OCI-LY7 (cell line): ENCODE measurements at regions not wholly inside any gene's neighbourhood (a gene's known extent, or its start where the extent isn't known, plus 50 kb on each side); places are given as distances from the start of the nearest gene placed in this dataset.

Source experiments
- BruUV-seq: library from RNA; stranded (reverse); fragments of 400-500 nt; replicated peaks from 2 replicates; lab custom pipeline; 2021; lab: Mats Ljungman, UMichigan
- CTCF ChIA-PET: fragments of 300-600 bp; sonication (Branson Sonifier 250); formaldehyde crosslinking; loops from one replicate; lab custom pipeline; 2022; ENCODE audit warnings: antibody characterized with exemption; ENCODE audit not compliant: unreplicated experiment; lab: Charles Lee
- POLR2A ChIA-PET: fragments of 300-600 bp; sonication (Branson Sonifier 250); formaldehyde crosslinking; loops from one replicate; lab custom pipeline; 2022; ENCODE audit warnings: antibody characterized with exemption; lab: Charles Lee
- DNase-seq: peaks from one replicate; pipeline ENCODE4 v3.0.0-alpha.2; 2015; ENCODE audit warnings: low spot score
- H2AFZ ChIP-seq: fragments of 200-600 bp; sonication (generic), shearing (Covaris generic); 2 replicates; pipeline ENCODE4 v1.6.1; 2014; ENCODE audit warnings: mild to moderate bottlenecking, antibody characterized with exemption, low read length, moderate library complexity
- H3K27ac ChIP-seq: fragments of 200-600 bp; sonication (generic); 2 replicates; pipeline ENCODE4 v1.5.1; 2014; ENCODE audit warnings: mixed run types, low read depth, mild to moderate bottlenecking, moderate library complexity, low read length, inconsistent platforms; ENCODE audit not compliant: poor library complexity, severe bottlenecking
- H3K36me3 ChIP-seq: fragments of 200-600 bp; sonication (generic); 2 replicates; pipeline ENCODE4 v1.6.1; 2014; ENCODE audit warnings: mild to moderate bottlenecking, antibody characterized with exemption, low read length, moderate library complexity, mixed read lengths; ENCODE audit not compliant: insufficient read depth
- H3K4me1 ChIP-seq: fragments of 200-600 bp; sonication (generic); 2 replicates; pipeline ENCODE4 v1.5.1; 2014; ENCODE audit warnings: mild to moderate bottlenecking, low read length; ENCODE audit not compliant: insufficient read depth, poor library complexity, severe bottlenecking
- H3K4me2 ChIP-seq: fragments of 200-600 bp; sonication (generic); 2 replicates; pipeline ENCODE4 v1.6.1; 2014; ENCODE audit warnings: mild to moderate bottlenecking, low read length
- H3K4me3 ChIP-seq: fragments of 200-600 bp; sonication (generic); 2 replicates; pipeline ENCODE4 v1.5.1; 2014; ENCODE audit warnings: mild to moderate bottlenecking, low read depth, low read length; ENCODE audit not compliant: poor library complexity, severe bottlenecking
- H3K79me2 ChIP-seq: fragments of 200-600 bp; sonication (generic); 2 replicates; pipeline ENCODE4 v1.6.1; 2016; ENCODE audit warnings: low read depth, mild to moderate bottlenecking, low read length, moderate library complexity, mixed read lengths; ENCODE audit not compliant: insufficient read depth
- H3K9me2 ChIP-seq: fragments of 200-600 bp; sonication (generic); 2 replicates; pipeline ENCODE4 v1.6.1; 2016; ENCODE audit warnings: mild to moderate bottlenecking, low read length, mixed read lengths; ENCODE audit not compliant: insufficient read depth
- H3K9me3 ChIP-seq: fragments of 200-600 bp; sonication (generic); 2 replicates; pipeline ENCODE4 v1.6.1; 2014; ENCODE audit warnings: mild to moderate bottlenecking, mixed run types, low read length, mixed read lengths
- H4K20me1 ChIP-seq: fragments of 200-600 bp; sonication (generic); 2 replicates; pipeline ENCODE4 v1.6.1; 2014; ENCODE audit warnings: mild to moderate bottlenecking, antibody characterized with exemption, low read length, moderate library complexity, mixed read lengths; ENCODE audit not compliant: insufficient read depth
- EZH2phosphoT487 ChIP-seq: fragments of 200-600 bp; sonication (generic); IDR thresholded peaks from 2 replicates; pipeline ENCODE4 v1.6.1; 2018; ENCODE audit warnings: low read depth, borderline replicate concordance, mild to moderate bottlenecking, mixed run types, antibody characterized with exemption, low read length, moderate library complexity, mixed read lengths
- intact Hi-C: fragments of 100-400 bp; cut with micrococcal nuclease; formaldehyde crosslinking; loops from one replicate; pipeline ENCODE4 v1.10.0; 2022; ENCODE audit not compliant: unreplicated experiment
- TF ChIP-seq, protein P1 (sequence below): fragments of 200-600 bp; sonication (generic); conservative IDR thresholded peaks from 2 replicates; pipeline ENCODE4 v1.5.1; 2014; ENCODE audit warnings: mild to moderate bottlenecking, antibody characterized with exemption, low read length, moderate library complexity, mixed read lengths

DNA sequence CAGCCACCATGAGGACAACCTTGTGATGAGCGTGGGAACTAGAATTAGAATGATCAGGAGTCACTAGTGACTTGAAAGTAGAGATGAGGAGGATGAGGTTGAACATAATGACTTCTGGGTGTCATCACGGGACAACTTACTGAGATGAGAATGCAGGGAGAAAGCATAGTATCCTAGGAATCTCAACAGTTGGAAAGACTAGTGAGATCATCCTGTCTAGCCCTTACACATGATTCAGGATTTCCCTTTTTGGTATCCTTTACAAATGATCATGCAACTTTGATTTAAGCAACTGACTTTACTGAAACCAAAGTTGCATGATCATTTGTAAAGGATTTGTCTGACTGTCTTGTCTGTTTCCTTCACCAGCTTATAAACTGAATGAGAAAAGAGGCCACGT is 51.8 kb upstream of the HIF1A start:
- POLR2A ChIA-PET, result interaction anchor here (0.9 kb wide), 1 partner anchor 10 kb away, joined by 5 read pairs; no protein-coding TSS in a partner anchor
- TF ChIP-seq EZH2phosphoT487, result no peak
- TF ChIP-seq, protein P1, sequence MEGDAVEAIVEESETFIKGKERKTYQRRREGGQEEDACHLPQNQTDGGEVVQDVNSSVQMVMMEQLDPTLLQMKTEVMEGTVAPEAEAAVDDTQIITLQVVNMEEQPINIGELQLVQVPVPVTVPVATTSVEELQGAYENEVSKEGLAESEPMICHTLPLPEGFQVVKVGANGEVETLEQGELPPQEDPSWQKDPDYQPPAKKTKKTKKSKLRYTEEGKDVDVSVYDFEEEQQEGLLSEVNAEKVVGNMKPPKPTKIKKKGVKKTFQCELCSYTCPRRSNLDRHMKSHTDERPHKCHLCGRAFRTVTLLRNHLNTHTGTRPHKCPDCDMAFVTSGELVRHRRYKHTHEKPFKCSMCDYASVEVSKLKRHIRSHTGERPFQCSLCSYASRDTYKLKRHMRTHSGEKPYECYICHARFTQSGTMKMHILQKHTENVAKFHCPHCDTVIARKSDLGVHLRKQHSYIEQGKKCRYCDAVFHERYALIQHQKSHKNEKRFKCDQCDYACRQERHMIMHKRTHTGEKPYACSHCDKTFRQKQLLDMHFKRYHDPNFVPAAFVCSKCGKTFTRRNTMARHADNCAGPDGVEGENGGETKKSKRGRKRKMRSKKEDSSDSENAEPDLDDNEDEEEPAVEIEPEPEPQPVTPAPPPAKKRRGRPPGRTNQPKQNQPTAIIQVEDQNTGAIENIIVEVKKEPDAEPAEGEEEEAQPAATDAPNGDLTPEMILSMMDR, result no peak
- no peaks in the 10 kb centered on the region for H4K20me1 ChIP-seq
- CTCF ChIA-PET, result no interaction called here
- H3K4me3 ChIP-seq, result peak overlapping the region; percentile 51
- intact Hi-C loops, result no loop called here
- H2AFZ ChIP-seq, result peak overlapping the region; percentile 89
- peak overlapping the region; percentile 75 for H3K4me2 ChIP-seq
- no peaks in the 10 kb centered on the region for H3K9me2 ChIP-seq
- BruUV-seq, result no TSS peak
- peaks cover 61% of the 10 kb centered on the region for H3K4me1 ChIP-seq
- H3K27ac ChIP-seq, result peak overlapping the region; percentile 95
- peak; percentile 24 for DNase-seq
- no peaks in the 10 kb centered on the region for H3K79me2 ChIP-seq
- no peaks in the 10 kb centered on the region for H3K36me3 ChIP-seq
- H3K9me3 ChIP-seq, result no peaks in the 10 kb centered on the region

DNA sequence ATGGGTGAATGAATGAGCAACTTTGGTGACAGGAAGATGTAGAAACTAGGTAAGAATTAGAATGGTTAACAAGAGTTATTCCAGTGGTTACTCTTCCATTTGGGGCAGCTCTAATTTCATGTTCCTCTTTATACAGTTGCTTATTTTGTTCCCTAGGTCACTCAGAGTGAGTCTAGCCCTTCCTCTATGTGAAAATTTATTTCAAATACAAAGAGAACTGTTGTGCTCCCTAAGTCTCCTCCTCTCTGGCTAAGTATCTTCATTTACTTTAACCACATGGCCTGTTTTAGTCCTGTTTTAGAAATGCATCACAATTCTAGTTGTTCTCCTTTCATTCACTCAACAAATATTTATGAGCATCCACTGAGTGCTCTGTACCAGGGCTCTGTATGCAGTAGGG is 51.1 kb upstream of the HIF1A start:
- peaks cover 61% of the 10 kb centered on the region for H3K4me1 ChIP-seq
- H3K9me3 ChIP-seq, result no peaks in the 10 kb centered on the region
- TF ChIP-seq EZH2phosphoT487, result no peak
- TF ChIP-seq, protein P1, result no peak
- peak overlapping the region; percentile 89; the same call in 1 of the 2 replicates for H2AFZ ChIP-seq
- H3K9me2 ChIP-seq, result no peaks in the 10 kb centered on the region
- DNase-seq, result peak; percentile 40
- no TSS peak for BruUV-seq
- CTCF ChIA-PET, result no interaction called here
- peak overlapping the region; percentile 95 for H3K27ac ChIP-seq
- no peaks in the 10 kb centered on the region for H3K79me2 ChIP-seq
- intact Hi-C loops, result loop anchor here (1.0 to 2.0 kb wide), 5 partner anchors 51 to 167 kb away; partner anchors contain the start of gene HIF1A
- no peaks in the 10 kb centered on the region for H4K20me1 ChIP-seq
- POLR2A ChIA-PET, result interaction anchor here (0.9 kb wide), 1 partner anchor 11 kb away, joined by 5 read pairs; no protein-coding TSS in a partner anchor
- H3K36me3 ChIP-seq, result no peaks in the 10 kb centered on the region
- peak overlapping the region; percentile 51 for H3K4me3 ChIP-seq
- H3K4me2 ChIP-seq, result peak overlapping the region; percentile 75

DNA sequence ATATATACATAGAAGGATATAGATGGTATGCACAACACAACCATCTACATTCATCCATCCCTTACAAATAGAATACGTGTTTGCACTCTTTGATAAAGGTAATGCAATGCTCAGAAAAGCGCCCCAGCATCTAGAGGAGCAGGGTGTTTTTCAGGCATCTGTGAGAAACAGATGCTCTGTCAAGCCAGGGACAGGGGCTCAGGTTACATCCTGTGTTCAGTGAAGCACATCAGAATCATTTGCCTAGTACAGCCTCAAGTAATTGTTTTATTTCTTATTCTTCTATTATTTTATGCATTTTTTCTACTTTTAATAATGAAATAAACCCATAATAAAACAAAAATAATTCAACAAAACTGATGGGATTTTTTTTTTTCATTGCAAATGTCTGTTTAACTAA is 50.5 kb upstream of the HIF1A start:
- no peaks in the 10 kb centered on the region for H3K79me2 ChIP-seq
- intact Hi-C loops, result loop anchor here (1.0 to 2.0 kb wide), 5 partner anchors 50 to 168 kb away; partner anchors contain the start of gene HIF1A
- peak overlapping the region; percentile 75 for H3K4me2 ChIP-seq
- peak overlapping the region; percentile 95 for H3K27ac ChIP-seq
- ChIA-PET CTCF (no interaction called here), POLR2A (interaction anchor here (0.7 kb wide), 1 partner anchor 86 kb away, joined by 3 read pairs; no protein-coding TSS in a partner anchor)
- TF ChIP-seq, protein P1, result no peak
- no peak for TF ChIP-seq EZH2phosphoT487
- peak; percentile 90 for DNase-seq
- no peaks in the 10 kb centered on the region for H3K9me2 ChIP-seq
- H2AFZ ChIP-seq, result peak overlapping the region; percentile 89; the same call in 1 of the 2 replicates
- no peaks in the 10 kb centered on the region for H3K36me3 ChIP-seq
- no peaks in the 10 kb centered on the region for H3K9me3 ChIP-seq
- peaks cover 61% of the 10 kb centered on the region for H3K4me1 ChIP-seq
- H4K20me1 ChIP-seq, result no peaks in the 10 kb centered on the region
- BruUV-seq, result no TSS peak
- peak overlapping the region; percentile 51 for H3K4me3 ChIP-seq
